ENCODE measurements at regions not wholly inside any gene's neighbourhood (a gene's known extent, or its start where the extent isn't known, plus 50 kb on each side); places are given as distances from the start of the nearest gene placed in this dataset.
"Not testable (repeated sequence)": the region's sequence is repeated elsewhere in the genome, so short reads cannot be mapped to it uniquely, and the experiment has no call there.

- TF ChIP-seq, protein P1, sequence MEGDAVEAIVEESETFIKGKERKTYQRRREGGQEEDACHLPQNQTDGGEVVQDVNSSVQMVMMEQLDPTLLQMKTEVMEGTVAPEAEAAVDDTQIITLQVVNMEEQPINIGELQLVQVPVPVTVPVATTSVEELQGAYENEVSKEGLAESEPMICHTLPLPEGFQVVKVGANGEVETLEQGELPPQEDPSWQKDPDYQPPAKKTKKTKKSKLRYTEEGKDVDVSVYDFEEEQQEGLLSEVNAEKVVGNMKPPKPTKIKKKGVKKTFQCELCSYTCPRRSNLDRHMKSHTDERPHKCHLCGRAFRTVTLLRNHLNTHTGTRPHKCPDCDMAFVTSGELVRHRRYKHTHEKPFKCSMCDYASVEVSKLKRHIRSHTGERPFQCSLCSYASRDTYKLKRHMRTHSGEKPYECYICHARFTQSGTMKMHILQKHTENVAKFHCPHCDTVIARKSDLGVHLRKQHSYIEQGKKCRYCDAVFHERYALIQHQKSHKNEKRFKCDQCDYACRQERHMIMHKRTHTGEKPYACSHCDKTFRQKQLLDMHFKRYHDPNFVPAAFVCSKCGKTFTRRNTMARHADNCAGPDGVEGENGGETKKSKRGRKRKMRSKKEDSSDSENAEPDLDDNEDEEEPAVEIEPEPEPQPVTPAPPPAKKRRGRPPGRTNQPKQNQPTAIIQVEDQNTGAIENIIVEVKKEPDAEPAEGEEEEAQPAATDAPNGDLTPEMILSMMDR (IDR thresholded peaks at IDR 0.05 in 8 of 11, conservative IDR thresholded peaks at IDR 0.05 in 3 of 11), result no peak
- 73 to 80% (median 76%) methylated on average over 8 of the region's 8 CpGs for WGBS, 5 donors
- no peaks in the 10 kb centered on the region for H3K27me3 ChIP-seq (replicated peaks in 1 of 7)
- no peak for DNase-seq
- H3K36me3 ChIP-seq, result no peaks in the 10 kb centered on the region
- no peak overlapping the region for H3K4me3 ChIP-seq
- H3K4me1 ChIP-seq, result no peaks in the 10 kb centered on the region
- H3K27ac ChIP-seq, result no peak overlapping the region
- intact Hi-C loops (cut with DNase I; ENCODE audit: low total_unique reads), result no loop called here
- no peaks in the 10 kb centered on the region for H3K9me3 ChIP-seq
Observed at GRCh38 chr4:13700021-13700857, 72.7 kb upstream of the BOD1L1 start.

- not testable (repeated sequence) for DNase-seq
Observed at GRCh38 chr4:13700858-13701140, 73.3 kb upstream of the BOD1L1 start.

DNA sequence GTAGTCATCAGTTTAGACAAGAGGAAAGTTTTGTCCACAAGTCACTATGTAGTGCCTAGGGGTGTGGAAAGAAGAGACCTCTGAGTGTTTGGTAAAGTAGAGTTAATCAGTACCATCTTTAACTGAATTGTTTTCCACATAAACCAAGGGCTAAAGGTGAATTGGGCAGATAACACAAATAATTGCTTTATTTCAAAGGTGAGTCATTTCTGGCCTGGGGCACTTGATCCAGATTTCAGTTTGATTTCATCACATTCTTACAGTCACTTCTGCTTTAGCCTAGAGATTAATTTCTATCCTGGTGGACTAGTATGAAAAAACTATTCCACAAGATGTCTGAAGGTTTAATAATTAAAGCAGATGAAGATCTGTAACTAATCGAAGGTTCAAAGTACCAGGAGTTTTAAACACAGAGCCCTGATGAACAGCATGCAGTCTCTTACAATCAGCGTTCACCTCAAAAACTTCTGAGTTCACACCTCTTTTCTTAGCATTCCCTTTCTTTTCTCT lies 74.5 kb upstream of the BOD1L1 start:
- no peaks in the 10 kb centered on the region for H3K9me3 ChIP-seq
- DNase-seq, result no peak
- no peak overlapping the region for H3K27ac ChIP-seq
- 85 to 96% (median 89%) methylated on average over 2 of the region's 2 CpGs for whole genome bisulfite sequencing, 5 donors
- no peak overlapping the region for H3K4me3 ChIP-seq
- H3K4me1 ChIP-seq, result no peaks in the 10 kb centered on the region
- intact Hi-C loops (cut with DNase I; ENCODE audit: low total_unique reads), result no loop called here
- no peaks in the 10 kb centered on the region for H3K36me3 ChIP-seq
- no peaks in the 10 kb centered on the region for H3K27me3 ChIP-seq (replicated peaks in 1 of 7)
- TF ChIP-seq POLR2AphosphoS5 (IDR thresholded peaks at IDR 0.05) (no peak), POLR2A (IDR thresholded peaks at IDR 0.05) (no peak)
- TF ChIP-seq, protein P1 (IDR thresholded peaks at IDR 0.05 in 8 of 11, conservative IDR thresholded peaks at IDR 0.05 in 3 of 11), result no peak

More at GRCh38 chr4:13700858-13701140, 73.3 kb upstream of the BOD1L1 start:
- H3K9me3 ChIP-seq; H3K27me3 ChIP-seq (replicated peaks in 1 of 7); H3K36me3 ChIP-seq; H3K4me3 ChIP-seq; H3K27ac ChIP-seq; intact Hi-C loops (cut with DNase I; ENCODE audit: low total_unique reads); H3K4me1 ChIP-seq: not testable (repeated sequence)
- 63 to 94% (median 79%) methylated on average over 1 of the region's 1 CpG for WGBS, 5 donors

DNA sequence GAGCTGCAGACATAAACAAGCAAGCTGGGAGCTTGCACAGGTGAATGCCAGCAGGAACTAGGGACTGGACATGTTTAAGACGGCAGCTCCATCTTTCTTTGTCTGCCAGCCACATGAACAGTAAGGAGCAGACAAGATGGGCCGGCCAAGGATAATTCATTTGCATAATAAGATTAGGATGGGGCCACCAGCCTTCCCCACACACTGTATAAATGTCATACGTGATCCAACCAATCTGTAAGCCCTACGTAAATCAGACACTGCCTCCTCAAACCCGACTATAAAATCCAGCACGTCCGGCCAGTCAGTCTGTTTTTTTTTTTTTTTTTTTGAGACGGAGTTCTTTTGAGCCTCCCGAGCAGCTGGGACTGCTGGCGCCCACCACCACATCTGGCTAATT lies 75.6 kb upstream of the BOD1L1 start:
- no peak for TF ChIP-seq POLR2A (IDR thresholded peaks at IDR 0.05)
- TF ChIP-seq, protein P1 (IDR thresholded peaks at IDR 0.05 in 8 of 11, conservative IDR thresholded peaks at IDR 0.05 in 3 of 11), result no peak
- no peak for TF ChIP-seq POLR2AphosphoS5 (IDR thresholded peaks at IDR 0.05)
- intact Hi-C loops (cut with DNase I; ENCODE audit: low total_unique reads), result no loop called here
- Histone ChIP-seq H3K9me3 (no peaks in the 10 kb centered on the region), H3K27ac (no peak overlapping the region), H3K27me3 (replicated peaks in 1 of 7) (no peaks in the 10 kb centered on the region), H3K4me3 (no peak overlapping the region), H3K4me1 (no peaks in the 10 kb centered on the region), H3K36me3 (no peaks in the 10 kb centered on the region)
- WGBS, 5 donors, result 85 to 95% (median 91%) methylated on average over 10 of the region's 10 CpGs
- no peak for DNase-seq

All from spleen (tissue), 11 donors.